GM13977 (cell line): ENCODE measurements at regions not wholly inside any gene's neighbourhood (a gene's known extent, or its start where the extent isn't known, plus 50 kb on each side); places are given as distances from the start of the nearest gene placed in this dataset.

Source experiments
- DNase-seq: peaks from one replicate; pipeline ENCODE4 v3.0.0; 2012; ENCODE audit warnings: low spot score
- CTCF ChIP-seq: IDR thresholded peaks from 2 replicates; pipeline ENCODE4 v1.5.1; 2012; ENCODE audit warnings: mild to moderate bottlenecking, control low read depth; ENCODE audit not compliant: insufficient read depth; ENCODE audit errors: extremely low read depth, missing control alignments
- in situ Hi-C: fragments of 300-500 bp; cut with MboI; formaldehyde crosslinking; loops from one replicate; pipeline ENCODE4 v1.12.0; 2022; ENCODE audit warnings: low sequenced_read_pairs, low pct_unique_long_range_greater_than_20kb, mixed read lengths, inconsistent platforms; ENCODE audit not compliant: unreplicated experiment

- in situ Hi-C loops, result no loop called here
- DNase-seq, result no peak
- TF ChIP-seq CTCF, result no peak
These were observed 246.8 kb upstream of the AVPR1A start for GRCh38 chr12:63397807-63398206.

- TF ChIP-seq CTCF, result no peak
- no peak for DNase-seq
- in situ Hi-C loops, result no loop called here
These were observed 245.1 kb upstream of the AVPR1A start for GRCh38 chr12:63396135-63396534.

- TF ChIP-seq CTCF, result no peak
- in situ Hi-C loops, result no loop called here
- no peak for DNase-seq
These were observed 244.0 kb upstream of the AVPR1A start for GRCh38 chr12:63394983-63395382.

GRCh38 chr12:63394349-63394748, 243.3 kb upstream of the AVPR1A start:
- no peak for DNase-seq
- in situ Hi-C loops, result no loop called here
- TF ChIP-seq CTCF, result no peak

GRCh38 chr12:63389211-63389610, 238.2 kb upstream of the AVPR1A start:
- DNase-seq, result no peak
- in situ Hi-C loops, result no loop called here
- no peak for TF ChIP-seq CTCF

- no peak for TF ChIP-seq CTCF
- in situ Hi-C loops, result no loop called here
These were observed 236.8 kb upstream of the AVPR1A start for GRCh38 chr12:63387771-63388170.

GRCh38 chr12:63382930-63383329, 231.9 kb upstream of the AVPR1A start:
- in situ Hi-C loops, result no loop called here
- TF ChIP-seq CTCF, result no peak
- no peak for DNase-seq

More at GRCh38 chr12:63387771-63388170, 236.8 kb upstream of the AVPR1A start:
- DNase-seq, result no peak
